CD4-positive, alpha-beta T cell (primary cell): ENCODE measurements at regions not wholly inside any gene's neighbourhood (a gene's known extent, or its start where the extent isn't known, plus 50 kb on each side); places are given as distances from the start of the nearest gene placed in this dataset.

Source experiments
- ATAC-seq: fragments of 200-7000 bp; cut with Tn5 transposase; one replicate; pipeline ENCODE4 v1.10.0; 2022; ENCODE audit warnings: mild to moderate bottlenecking; ENCODE audit not compliant: poor library complexity
- CTCF ChIA-PET: fragments of 350-600 bp; sonication (Branson Sonifier 250); formaldehyde crosslinking; loops from one replicate; lab custom pipeline; 2021; ENCODE audit warnings: antibody characterized with exemption, inconsistent platforms; lab: Charles Lee
- POLR2A ChIA-PET: fragments of 350-600 bp; sonication (Branson Sonifier 250); formaldehyde crosslinking; loops from one replicate; lab custom pipeline; 2021; ENCODE audit warnings: antibody characterized with exemption, inconsistent platforms; lab: Charles Lee
- DNase-seq, 14 experiments: peaks; one replicate each; pipeline ENCODE4 v3.0.0-alpha.2; 2013 to 2020; ENCODE audit warnings: mixed read lengths in 2 of 14
- H3K27ac ChIP-seq, 2 donors: one replicate each; pipeline versions ENCODE4 v1.5.1 to v1.7.0; 2013; ENCODE audit warnings: low read length in 2 of 2, low read depth in 1 of 2, mild to moderate bottlenecking in 1 of 2
- H3K27me3 ChIP-seq, 2 experiments: 1 replicate in 1 of 2; 2 replicates in 1 of 2; pipeline versions ENCODE4 v1.6.1 to v1.7.0; 2013; ENCODE audit warnings: low read length in 2 of 2, control low read depth in 1 of 2, mild to moderate bottlenecking in 1 of 2, moderate library complexity in 1 of 2; ENCODE audit not compliant: insufficient read depth in 2 of 2, control insufficient read depth in 1 of 2
- H3K36me3 ChIP-seq: one replicate; pipeline ENCODE4 v1.6.1; 2013; ENCODE audit warnings: low read length, control low read depth; ENCODE audit not compliant: insufficient read depth
- H3K4me1 ChIP-seq: one replicate; pipeline ENCODE4 v1.6.1; 2013; ENCODE audit warnings: low read length, control low read depth; ENCODE audit not compliant: insufficient read depth
- H3K4me3 ChIP-seq: one replicate; pipeline ENCODE4 v1.5.1; 2013; ENCODE audit warnings: mild to moderate bottlenecking, low read length, moderate library complexity
- H3K9me3 ChIP-seq, 2 experiments: 1 replicate in 1 of 2; 2 replicates in 1 of 2; pipeline versions ENCODE4 v1.6.1 to v1.7.0; 2013; ENCODE audit warnings: low read length in 2 of 2, mild to moderate bottlenecking in 2 of 2, control low read depth in 1 of 2, moderate library complexity in 1 of 2; ENCODE audit not compliant: control insufficient read depth in 1 of 2, insufficient read depth in 1 of 2
- H3K27ac Mint-ChIP-seq: one replicate; pipeline ENCODE4 v1.8.0; 2020; ENCODE audit warnings: mixed read lengths
- H3K27me3 Mint-ChIP-seq: one replicate; pipeline ENCODE4 v1.8.0; 2021; ENCODE audit warnings: mixed read lengths
- H3K36me3 Mint-ChIP-seq: one replicate; pipeline ENCODE4 v1.8.0; 2021; ENCODE audit warnings: low read depth, mixed read lengths
- H3K4me1 Mint-ChIP-seq: one replicate; pipeline ENCODE4 v1.8.0; 2021; ENCODE audit warnings: low read depth, mixed read lengths
- H3K4me3 Mint-ChIP-seq: one replicate; pipeline ENCODE4 v1.8.0; 2020; ENCODE audit warnings: mild to moderate bottlenecking, mixed read lengths
- H3K9me3 Mint-ChIP-seq: one replicate; pipeline ENCODE4 v1.8.0; 2020; ENCODE audit warnings: mixed read lengths
- intact Hi-C, 2 experiments: fragments of 100-400 bp; cut with DNase I in 1 of 2; cut with micrococcal nuclease in 1 of 2; formaldehyde crosslinking; loops; one replicate each; pipeline versions ENCODE4 v1.15.1 to v1.9.0; 2023 to 2025; cut with DNase I, micrococcal nuclease
- TF ChIP-seq, protein P1 (sequence below): fragments of 200-600 bp; IDR thresholded peaks from one replicate; pipeline ENCODE4 v1.8.0; 2022; ENCODE audit warnings: antibody characterized with exemption, mild to moderate bottlenecking

DNA sequence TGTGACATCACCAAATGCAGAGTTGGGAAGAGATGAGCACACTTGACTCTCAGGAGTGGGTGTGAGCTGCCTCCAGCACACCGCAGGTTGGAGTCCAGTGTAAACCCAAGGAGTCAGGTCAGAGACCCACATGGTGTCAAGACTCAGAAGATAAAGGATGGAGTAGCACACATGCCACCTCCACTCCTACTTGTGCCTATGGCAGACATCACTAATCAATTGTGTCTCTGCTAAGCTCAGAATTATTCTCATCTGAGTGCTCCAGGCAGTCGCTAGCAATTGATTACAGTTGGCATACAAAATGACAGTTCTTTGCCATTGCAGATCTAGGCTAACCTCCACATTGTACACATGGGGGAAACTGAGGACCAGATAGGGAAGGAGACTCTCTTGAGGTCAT, 187.1 kb downstream of the RPS24 start:
- Histone ChIP-seq H3K4me1 (no peaks in the 10 kb centered on the region), H3K9me3 (peaks cover 0 to 11% of the 10 kb centered on the region in 2 experiments), H3K27ac (no peak overlapping the region), H3K27me3 (peaks cover 0 to 11% of the 10 kb centered on the region in 2 experiments), H3K4me3 (no peak overlapping the region), H3K36me3 (no peaks in the 10 kb centered on the region)
- no peaks in the 10 kb centered on the region for H3K9me3 Mint-ChIP-seq
- no peaks in the 10 kb centered on the region for H3K4me1 Mint-ChIP-seq
- H3K27me3 Mint-ChIP-seq: peaks cover 29% of the 10 kb centered on the region
- CTCF ChIA-PET: no interaction called here
- H3K36me3 Mint-ChIP-seq: no peaks in the 10 kb centered on the region
- H3K4me3 Mint-ChIP-seq: no peak overlapping the region
- DNase-seq (no peak), ATAC-seq (no peak)
- no peak overlapping the region for H3K27ac Mint-ChIP-seq
- intact Hi-C loops: loop anchor here in 1 of 2 experiments (10.0 kb wide), 1 partner anchor 1354 kb away; no protein-coding TSS in a partner anchor
- POLR2A ChIA-PET: no interaction called here
- TF ChIP-seq, protein P1, sequence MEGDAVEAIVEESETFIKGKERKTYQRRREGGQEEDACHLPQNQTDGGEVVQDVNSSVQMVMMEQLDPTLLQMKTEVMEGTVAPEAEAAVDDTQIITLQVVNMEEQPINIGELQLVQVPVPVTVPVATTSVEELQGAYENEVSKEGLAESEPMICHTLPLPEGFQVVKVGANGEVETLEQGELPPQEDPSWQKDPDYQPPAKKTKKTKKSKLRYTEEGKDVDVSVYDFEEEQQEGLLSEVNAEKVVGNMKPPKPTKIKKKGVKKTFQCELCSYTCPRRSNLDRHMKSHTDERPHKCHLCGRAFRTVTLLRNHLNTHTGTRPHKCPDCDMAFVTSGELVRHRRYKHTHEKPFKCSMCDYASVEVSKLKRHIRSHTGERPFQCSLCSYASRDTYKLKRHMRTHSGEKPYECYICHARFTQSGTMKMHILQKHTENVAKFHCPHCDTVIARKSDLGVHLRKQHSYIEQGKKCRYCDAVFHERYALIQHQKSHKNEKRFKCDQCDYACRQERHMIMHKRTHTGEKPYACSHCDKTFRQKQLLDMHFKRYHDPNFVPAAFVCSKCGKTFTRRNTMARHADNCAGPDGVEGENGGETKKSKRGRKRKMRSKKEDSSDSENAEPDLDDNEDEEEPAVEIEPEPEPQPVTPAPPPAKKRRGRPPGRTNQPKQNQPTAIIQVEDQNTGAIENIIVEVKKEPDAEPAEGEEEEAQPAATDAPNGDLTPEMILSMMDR: no peak

DNA sequence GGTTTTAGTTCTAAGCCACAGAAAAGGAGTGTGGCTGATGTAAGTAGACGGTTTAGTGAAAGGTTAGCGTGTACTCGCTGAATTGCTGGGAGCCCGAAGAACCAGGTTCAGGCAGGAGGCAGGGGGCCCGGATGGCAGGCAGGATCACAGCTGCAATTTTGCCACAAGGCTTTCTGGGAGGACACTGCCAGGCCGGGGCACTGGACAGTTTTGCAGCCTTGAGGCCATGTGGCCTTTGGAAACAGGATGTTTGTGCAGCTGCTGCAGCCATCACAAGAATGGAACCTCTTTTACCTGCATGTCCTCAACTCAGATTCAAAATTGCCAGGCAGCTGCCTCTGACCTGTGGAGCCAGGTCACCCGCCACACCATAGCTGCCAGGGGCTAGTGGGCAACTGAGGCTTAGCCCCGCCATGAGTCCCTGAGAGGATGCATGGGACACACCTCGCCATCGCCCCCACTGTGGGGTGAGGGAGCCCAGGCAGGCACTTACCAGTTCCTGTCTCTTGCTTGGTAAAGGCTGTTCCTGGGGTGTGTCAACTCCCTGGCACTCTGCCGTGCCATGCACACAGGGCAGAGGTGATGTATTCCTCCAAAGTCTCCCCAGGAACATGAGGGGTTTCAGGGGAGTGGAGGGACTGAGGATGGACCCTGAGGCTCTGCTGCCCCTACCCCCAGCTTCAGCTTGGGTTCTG, 188.6 kb downstream of the RPS24 start:
- TF ChIP-seq, protein P1: no peak
- Mint-ChIP-seq H3K4me3 (no peak overlapping the region), H3K27ac (no peak overlapping the region), H3K36me3 (no peaks in the 10 kb centered on the region), H3K4me1 (no peaks in the 10 kb centered on the region), H3K9me3 (no peaks in the 10 kb centered on the region), H3K27me3 (peaks cover 24% of the 10 kb centered on the region)
- DNase-seq (no peak), ATAC-seq (no peak)
- CTCF ChIA-PET: no interaction called here
- Histone ChIP-seq H3K36me3 (no peaks in the 10 kb centered on the region), H3K27ac (no peak overlapping the region), H3K27me3 (peaks cover 0 to 13% of the 10 kb centered on the region in 2 experiments), H3K9me3 (peaks cover 0 to 11% of the 10 kb centered on the region in 2 experiments), H3K4me3 (no peak overlapping the region), H3K4me1 (no peaks in the 10 kb centered on the region)
- intact Hi-C loops: loop anchor here in 1 of 2 experiments (10.0 kb wide), 1 partner anchor 1353 kb away; no protein-coding TSS in a partner anchor
- POLR2A ChIA-PET: no interaction called here

DNA sequence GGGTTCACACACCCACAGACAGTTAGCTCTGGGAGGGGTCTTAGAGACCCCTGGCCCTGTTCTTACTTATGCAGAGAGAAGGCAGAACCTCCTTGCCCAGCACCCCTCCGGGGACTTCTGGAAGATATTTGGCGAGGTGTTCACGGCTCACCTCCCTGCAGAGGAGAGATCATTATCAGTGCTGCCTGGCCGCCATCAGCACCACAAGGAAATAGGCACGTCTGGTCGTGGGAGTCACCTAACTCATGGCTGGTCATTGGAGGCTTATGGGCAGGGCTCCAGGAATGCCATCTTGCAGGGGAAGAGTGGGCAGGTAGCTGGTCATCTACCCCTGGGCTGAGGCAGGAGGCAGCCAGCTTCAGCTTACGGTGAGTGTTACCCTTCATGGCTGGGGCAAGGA, 189.4 kb downstream of the RPS24 start:
- no peaks in the 10 kb centered on the region for H3K36me3 ChIP-seq
- no peaks in the 10 kb centered on the region for H3K9me3 Mint-ChIP-seq
- H3K27ac ChIP-seq: no peak overlapping the region
- DNase-seq (no peak), ATAC-seq (no peak)
- H3K4me3 Mint-ChIP-seq: no peak overlapping the region
- TF ChIP-seq, protein P1: no peak
- peaks cover 0 to 10% of the 10 kb centered on the region in 2 experiments for H3K27me3 ChIP-seq
- no peak overlapping the region for H3K27ac Mint-ChIP-seq
- ChIA-PET POLR2A (no interaction called here), CTCF (no interaction called here)
- H3K4me1 ChIP-seq: no peaks in the 10 kb centered on the region
- H3K36me3 Mint-ChIP-seq: no peaks in the 10 kb centered on the region
- peaks cover 0 to 11% of the 10 kb centered on the region in 2 experiments for H3K9me3 ChIP-seq
- no peaks in the 10 kb centered on the region for H3K4me1 Mint-ChIP-seq
- no peak overlapping the region for H3K4me3 ChIP-seq
- intact Hi-C loops: loop anchor here in 1 of 2 experiments (10.0 kb wide), 1 partner anchor 1352 kb away; no protein-coding TSS in a partner anchor
- H3K27me3 Mint-ChIP-seq: peaks cover 20% of the 10 kb centered on the region
